Stimulated activated effector memory CD8-positive, alpha-beta T cell treated with anti-CD3 and anti-CD28 coated beads, Interleukin-12 subunit alpha, Interleukin-12 subunit beta, amount 100 ng/mL, for 72 hours (primary cell): ENCODE measurements at regions not wholly inside any gene's neighbourhood (a gene's known extent, or its start where the extent isn't known, plus 50 kb on each side); places are given as distances from the start of the nearest gene placed in this dataset.
"Not testable (repeated sequence)": the region's sequence is repeated elsewhere in the genome, so short reads cannot be mapped to it uniquely, and the experiment has no call there.

ENCODE experiments used
- ATAC-seq: fragments of 150-1000 bp; cut with Tn5 transposase; 2 replicates; pipeline ENCODE4 v1.10.0; 2021
- DNase-seq, 2 donors: peaks; one replicate each; pipeline ENCODE4 v3.0.0; 2021 to 2022; ENCODE audit warnings: low spot score in 2 of 2
- H3K27ac Mint-ChIP-seq: one replicate; pipeline ENCODE4 v1.8.0; 2022; ENCODE audit warnings: mild to moderate bottlenecking, mixed read lengths
- H3K36me3 Mint-ChIP-seq: one replicate; pipeline ENCODE4 v1.8.0; 2022; ENCODE audit warnings: mild to moderate bottlenecking, mixed read lengths
- H3K4me1 Mint-ChIP-seq: one replicate; pipeline ENCODE4 v1.8.0; 2022; ENCODE audit warnings: mixed read lengths
- H3K4me3 Mint-ChIP-seq: one replicate; pipeline ENCODE4 v1.8.0; 2022; ENCODE audit warnings: mild to moderate bottlenecking, mixed read lengths
- H3K9me3 Mint-ChIP-seq: one replicate; pipeline ENCODE4 v1.8.0; 2022; ENCODE audit warnings: mixed read lengths

DNA sequence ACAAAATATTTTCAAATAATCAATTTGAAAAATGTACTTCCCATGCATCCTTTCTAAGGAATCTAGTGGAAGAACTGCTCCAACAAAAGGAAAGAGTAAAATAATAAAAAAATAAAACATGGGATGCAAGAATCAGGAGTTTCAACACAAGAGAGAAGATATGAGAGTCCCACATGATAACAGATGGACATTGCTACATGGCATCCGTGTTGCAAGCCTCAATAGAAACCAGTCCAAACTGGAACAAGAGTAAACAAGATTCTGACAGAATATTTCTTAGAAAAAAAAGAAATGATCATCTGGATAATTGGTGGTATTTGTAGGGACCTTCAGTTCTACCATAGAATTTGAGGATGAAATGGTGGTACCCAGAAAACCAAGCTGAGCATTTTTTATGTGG lies 186.8 kb downstream of the FRK start:
- no peak for ATAC-seq
- DNase-seq, result no peak
- Mint-ChIP-seq H3K27ac (no peak overlapping the region), H3K9me3 (no peaks in the 10 kb centered on the region), H3K36me3 (no peaks in the 10 kb centered on the region), H3K4me3 (no peak overlapping the region), H3K4me1 (no peaks in the 10 kb centered on the region)

- Mint-ChIP-seq H3K9me3 (peaks cover 2% of the 10 kb centered on the region), H3K27ac (no peak overlapping the region), H3K4me1 (no peaks in the 10 kb centered on the region), H3K4me3 (no peak overlapping the region), H3K36me3 (no peaks in the 10 kb centered on the region)
- ATAC-seq, result no peak
- DNase-seq, result no peak
These were observed 190.2 kb downstream of the FRK start for GRCh38 chr6:115870464-115870863.

DNA sequence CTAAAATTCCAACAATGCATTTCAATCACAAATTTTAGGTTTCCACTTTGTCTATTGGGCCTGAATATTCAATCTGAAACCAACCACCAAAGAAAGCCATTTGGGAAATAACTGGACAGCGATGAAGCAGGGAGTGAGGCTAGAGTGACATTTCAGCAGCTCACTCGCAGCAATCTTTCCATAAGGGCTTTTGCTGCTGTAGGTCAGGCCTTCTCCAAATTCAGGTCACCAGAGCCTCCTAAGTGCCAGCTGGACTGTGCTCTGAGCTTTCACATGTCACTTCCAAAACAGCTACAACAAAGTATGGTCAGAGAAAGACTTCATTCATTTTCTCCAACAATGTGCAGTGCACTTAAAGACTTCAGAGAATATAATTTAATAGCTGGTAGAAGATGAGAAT lies 194.8 kb downstream of the FRK start:
- Mint-ChIP-seq H3K4me1 (no peaks in the 10 kb centered on the region), H3K27ac (no peak overlapping the region), H3K9me3 (peaks cover 2% of the 10 kb centered on the region), H3K36me3 (no peaks in the 10 kb centered on the region), H3K4me3 (no peak overlapping the region)
- ATAC-seq (no peak), DNase-seq (no peak)

DNA sequence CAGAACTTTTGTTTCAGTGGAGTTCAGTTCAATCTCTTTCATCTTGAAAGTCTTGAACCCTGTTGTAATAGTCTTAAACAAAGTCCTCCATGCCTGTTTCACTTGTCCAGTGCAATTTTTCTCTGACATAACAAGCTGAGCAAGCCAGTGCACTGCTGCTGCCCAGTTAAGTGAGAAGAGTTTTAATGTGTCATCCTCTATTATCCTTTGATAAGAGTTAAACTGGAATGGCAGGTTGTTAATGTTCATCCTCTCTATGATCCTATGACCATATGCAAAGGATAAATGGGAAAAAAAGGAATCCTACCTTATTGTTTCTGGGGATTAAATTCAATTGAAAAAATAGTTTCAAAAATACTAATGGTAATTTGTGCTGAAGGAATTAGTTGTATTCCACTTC lies 197.5 kb downstream of the FRK start:
- H3K36me3 Mint-ChIP-seq, result no peaks in the 10 kb centered on the region
- H3K9me3 Mint-ChIP-seq, result peaks cover 2% of the 10 kb centered on the region
- DNase-seq (no peak), ATAC-seq (no peak)
- no peak overlapping the region for H3K4me3 Mint-ChIP-seq
- H3K27ac Mint-ChIP-seq, result no peak overlapping the region
- H3K4me1 Mint-ChIP-seq, result no peaks in the 10 kb centered on the region

- H3K9me3 Mint-ChIP-seq, ATAC-seq, H3K36me3 Mint-ChIP-seq, H3K4me3 Mint-ChIP-seq, H3K4me1 Mint-ChIP-seq, H3K27ac Mint-ChIP-seq, DNase-seq: not testable (repeated sequence)
These were observed 199.0 kb downstream of the FRK start for GRCh38 chr6:115861658-115862057.

DNA sequence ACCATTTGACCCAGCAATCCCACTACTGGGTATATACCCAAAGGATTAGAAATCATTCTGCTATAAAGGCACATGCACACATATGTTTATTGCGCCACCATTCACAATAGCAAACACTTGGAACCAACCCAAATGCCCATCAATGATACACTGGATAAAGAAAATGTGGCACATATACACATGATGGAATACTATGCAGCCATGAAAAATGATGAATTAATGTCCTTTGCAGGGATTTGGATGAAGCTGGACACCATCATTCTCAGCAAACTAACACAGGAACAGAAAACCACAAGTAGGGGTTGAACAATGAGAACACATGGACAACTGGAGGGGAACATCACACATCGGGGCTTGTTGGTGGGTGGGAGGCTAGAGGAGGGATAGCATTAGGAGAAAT lies 201.1 kb downstream of the FRK start:
- not testable (repeated sequence) for ATAC-seq, H3K4me3 Mint-ChIP-seq, H3K27ac Mint-ChIP-seq, DNase-seq, H3K4me1 Mint-ChIP-seq, H3K36me3 Mint-ChIP-seq
- peaks cover 11% of the 10 kb centered on the region for H3K9me3 Mint-ChIP-seq

- peaks cover 21% of the 10 kb centered on the region for H3K9me3 Mint-ChIP-seq
- H3K27ac Mint-ChIP-seq, result no peak overlapping the region
- H3K36me3 Mint-ChIP-seq, result no peaks in the 10 kb centered on the region
- H3K4me3 Mint-ChIP-seq, result no peak overlapping the region
- H3K4me1 Mint-ChIP-seq, result no peaks in the 10 kb centered on the region
- DNase-seq, result no peak
- ATAC-seq, result no peak
These were observed 205.6 kb downstream of the FRK start for GRCh38 chr6:115854866-115855665.

GRCh38 chr6:115847671-115848070 lies 213.0 kb downstream of the FRK start:
- no peak for ATAC-seq
- H3K27ac Mint-ChIP-seq, result no peak overlapping the region
- no peak overlapping the region for H3K4me3 Mint-ChIP-seq
- H3K36me3 Mint-ChIP-seq, result no peaks in the 10 kb centered on the region
- peaks cover 4% of the 10 kb centered on the region for H3K9me3 Mint-ChIP-seq
- no peaks in the 10 kb centered on the region for H3K4me1 Mint-ChIP-seq
- no peak for DNase-seq

DNA sequence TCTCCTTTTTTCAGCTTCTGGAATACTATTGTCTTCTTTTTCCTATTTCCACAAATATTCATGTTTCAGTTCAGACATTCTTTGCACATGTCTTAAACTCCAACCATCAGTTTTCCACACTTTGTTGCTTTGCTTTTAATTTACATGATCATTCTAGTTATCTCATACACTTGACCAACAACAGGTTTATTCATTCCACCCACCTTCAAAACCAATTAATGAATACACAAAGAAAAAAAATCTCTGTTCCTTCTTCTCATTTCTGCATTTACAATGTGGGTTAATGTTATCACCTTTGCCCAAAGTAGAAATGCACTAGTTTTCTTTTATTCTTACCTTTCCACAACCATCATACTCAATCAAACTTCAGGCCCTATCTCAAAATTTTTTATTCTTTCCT lies 216.7 kb downstream of the FRK start:
- H3K9me3 Mint-ChIP-seq, result no peaks in the 10 kb centered on the region
- DNase-seq (no peak), ATAC-seq (no peak)
- H3K27ac Mint-ChIP-seq, result no peak overlapping the region
- no peaks in the 10 kb centered on the region for H3K4me1 Mint-ChIP-seq
- no peaks in the 10 kb centered on the region for H3K36me3 Mint-ChIP-seq
- H3K4me3 Mint-ChIP-seq, result no peak overlapping the region

GRCh38 chr6:115842338-115842737 lies 218.4 kb downstream of the FRK start:
- no peak overlapping the region for H3K27ac Mint-ChIP-seq
- DNase-seq (no peak), ATAC-seq (no peak)
- H3K9me3 Mint-ChIP-seq, result no peaks in the 10 kb centered on the region
- H3K4me3 Mint-ChIP-seq, result no peak overlapping the region
- no peaks in the 10 kb centered on the region for H3K4me1 Mint-ChIP-seq
- H3K36me3 Mint-ChIP-seq, result no peaks in the 10 kb centered on the region

GRCh38 chr6:115839583-115840181 lies 221.0 kb downstream of the FRK start:
- DNase-seq (no peak), ATAC-seq (no peak)
- H3K36me3 Mint-ChIP-seq, result no peaks in the 10 kb centered on the region
- H3K9me3 Mint-ChIP-seq, result peaks cover 3% of the 10 kb centered on the region
- H3K4me1 Mint-ChIP-seq, result no peaks in the 10 kb centered on the region
- no peak overlapping the region for H3K4me3 Mint-ChIP-seq
- H3K27ac Mint-ChIP-seq, result no peak overlapping the region

GRCh38 chr6:115838763-115839401 lies 221.8 kb downstream of the FRK start:
- H3K27ac Mint-ChIP-seq, result no peak overlapping the region
- H3K36me3 Mint-ChIP-seq, result no peaks in the 10 kb centered on the region
- H3K9me3 Mint-ChIP-seq, result peaks cover 3% of the 10 kb centered on the region
- DNase-seq, result no peak
- peak; percentile 28 for ATAC-seq
- H3K4me1 Mint-ChIP-seq, result no peaks in the 10 kb centered on the region
- no peak overlapping the region for H3K4me3 Mint-ChIP-seq

GRCh38 chr6:115838216-115838615 lies 222.5 kb downstream of the FRK start:
- DNase-seq (no peak), ATAC-seq (no peak)
- Mint-ChIP-seq H3K4me1 (no peaks in the 10 kb centered on the region), H3K4me3 (no peak overlapping the region), H3K27ac (no peak overlapping the region), H3K36me3 (no peaks in the 10 kb centered on the region), H3K9me3 (peaks cover 3% of the 10 kb centered on the region)

DNA sequence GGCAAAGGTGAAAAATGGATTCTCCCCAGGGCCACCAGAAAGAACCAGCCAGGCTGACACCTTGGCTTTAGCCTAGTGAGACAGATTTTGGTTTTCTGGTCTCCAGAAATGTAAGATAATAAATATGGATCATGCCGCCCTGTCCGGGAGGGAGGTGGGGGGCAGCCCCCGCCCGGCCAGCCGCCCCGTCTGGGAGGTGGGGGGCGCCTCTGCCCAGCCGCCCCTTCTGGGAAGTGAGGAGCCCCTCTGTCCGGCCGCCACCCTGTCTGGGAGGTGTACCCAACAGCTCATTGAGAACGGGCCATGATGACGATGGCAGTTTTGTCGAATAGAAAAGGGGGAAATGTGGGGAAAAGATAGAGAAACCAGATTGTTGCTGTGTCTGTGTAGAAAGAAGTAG lies 224.3 kb downstream of the FRK start:
- not testable (repeated sequence) for H3K27ac Mint-ChIP-seq, H3K4me3 Mint-ChIP-seq, DNase-seq, ATAC-seq, H3K4me1 Mint-ChIP-seq, H3K9me3 Mint-ChIP-seq, H3K36me3 Mint-ChIP-seq

GRCh38 chr6:115835314-115835713 lies 225.4 kb downstream of the FRK start:
- Mint-ChIP-seq H3K4me3 (no peak overlapping the region), H3K4me1 (no peaks in the 10 kb centered on the region), H3K9me3 (peaks cover 7% of the 10 kb centered on the region), H3K36me3 (no peaks in the 10 kb centered on the region), H3K27ac (no peak overlapping the region)
- ATAC-seq (no peak), DNase-seq (no peak)

DNA sequence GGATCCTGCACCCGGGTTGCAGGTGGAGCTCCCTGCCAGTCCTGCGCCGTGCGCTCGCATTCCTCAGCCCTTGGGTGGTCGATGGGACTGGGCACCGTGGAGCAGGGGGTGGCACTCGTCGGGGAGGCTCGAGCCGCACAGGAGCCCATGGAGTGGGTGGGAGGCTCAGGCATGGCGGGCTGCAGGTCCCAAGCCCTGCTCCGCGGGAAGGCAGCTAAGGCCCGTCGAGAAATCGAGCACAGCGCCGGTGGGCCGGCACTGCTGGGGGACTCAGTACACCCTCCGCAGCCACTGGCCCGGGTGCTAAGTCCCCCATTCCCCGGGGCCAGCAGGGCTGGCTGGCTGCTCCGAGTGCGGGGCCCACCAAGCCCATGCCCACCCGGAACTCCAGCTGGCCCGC lies 226.1 kb downstream of the FRK start:
- not testable (repeated sequence) for H3K4me1 Mint-ChIP-seq, H3K4me3 Mint-ChIP-seq, DNase-seq, H3K9me3 Mint-ChIP-seq, H3K27ac Mint-ChIP-seq, ATAC-seq, H3K36me3 Mint-ChIP-seq
